GM18870 (cell line): ENCODE measurements at regions not wholly inside any gene's neighbourhood (a gene's known extent, or its start where the extent isn't known, plus 50 kb on each side); places are given as distances from the start of the nearest gene placed in this dataset.

ENCODE experiments used
- ATAC-seq: cut with Tn5 transposase; IDR thresholded peaks from one replicate; pipeline ENCODE4 v1.9.1; 2021; ENCODE audit warnings: moderate library complexity; ENCODE audit not compliant: unreplicated experiment

DNA sequence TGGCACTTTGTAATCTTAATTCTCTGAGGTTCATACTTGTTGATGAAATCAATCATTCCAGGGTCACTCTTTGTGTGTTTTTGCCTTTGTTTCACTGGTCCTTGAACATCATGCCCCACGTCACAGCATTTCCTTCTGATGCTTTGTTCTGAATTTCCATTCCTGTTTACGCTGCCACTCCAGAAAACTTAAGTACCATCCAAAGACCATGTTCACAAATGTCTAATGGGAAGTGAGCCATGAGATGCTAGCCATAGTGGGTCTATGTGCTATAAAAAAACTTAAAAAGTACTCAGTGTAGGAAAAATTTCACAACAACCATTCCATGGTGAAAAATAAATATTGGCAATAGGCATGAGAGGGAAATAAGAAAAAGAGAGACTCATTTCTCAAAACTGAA lies 232.0 kb downstream of the IBTK start:
- ATAC-seq: no peak

- ATAC-seq: no peak
Measured at GRCh38 chr6:82015043-82015442, 232.5 kb downstream of the IBTK start.

- ATAC-seq: no peak
Measured at GRCh38 chr6:82013561-82014530, 233.7 kb downstream of the IBTK start.

DNA sequence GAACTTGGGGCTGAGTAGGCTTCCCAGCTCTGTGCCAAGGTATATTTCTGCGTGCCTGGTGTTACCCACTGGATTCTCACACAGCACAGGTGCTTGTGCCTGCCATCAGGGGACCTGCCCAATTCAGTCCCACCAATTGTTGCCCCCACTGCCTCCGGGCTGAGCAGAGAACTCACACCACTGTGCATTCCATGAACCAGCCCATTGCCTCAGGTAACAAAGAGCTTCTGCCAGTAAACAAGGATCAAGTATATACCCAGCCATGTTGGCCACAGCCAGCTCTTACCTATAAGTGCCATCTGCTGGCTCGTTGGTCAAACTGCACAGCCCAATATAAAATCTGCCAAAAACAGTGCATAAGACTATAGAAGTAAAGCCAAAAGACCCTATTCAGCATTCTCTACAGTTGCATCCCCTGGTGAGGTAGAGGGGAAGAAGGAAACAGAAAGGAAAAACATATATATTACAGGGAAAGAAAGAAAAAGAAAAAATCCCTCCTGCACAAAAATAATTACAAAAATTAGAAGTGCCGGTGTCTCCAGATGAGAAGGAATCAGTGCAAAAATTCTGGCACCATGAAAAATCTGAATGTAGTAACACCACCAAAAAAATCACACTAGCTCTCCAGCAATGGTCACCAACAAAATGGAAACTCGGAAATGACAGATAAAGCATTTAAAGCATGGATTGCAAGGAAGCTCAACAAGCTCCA lies 241.4 kb downstream of the IBTK start:
- peak; percentile 92 for ATAC-seq

- ATAC-seq: no peak
Measured at GRCh38 chr6:82000551-82000950, 247.0 kb downstream of the IBTK start.

- no peak for ATAC-seq
Measured at GRCh38 chr6:81999826-82000225, 247.3 kb upstream of the TENT5A start.

GRCh38 chr6:81999270-81999669 lies 246.8 kb upstream of the TENT5A start:
- no peak for ATAC-seq

- no peak for ATAC-seq
Measured at GRCh38 chr6:81998432-81998831, 246.0 kb upstream of the TENT5A start.

GRCh38 chr6:81997090-81997926 lies 244.8 kb upstream of the TENT5A start:
- peak; percentile 85 for ATAC-seq

- peak; percentile 51 for ATAC-seq
Measured at GRCh38 chr6:81996414-81996813, 243.9 kb upstream of the TENT5A start.

DNA sequence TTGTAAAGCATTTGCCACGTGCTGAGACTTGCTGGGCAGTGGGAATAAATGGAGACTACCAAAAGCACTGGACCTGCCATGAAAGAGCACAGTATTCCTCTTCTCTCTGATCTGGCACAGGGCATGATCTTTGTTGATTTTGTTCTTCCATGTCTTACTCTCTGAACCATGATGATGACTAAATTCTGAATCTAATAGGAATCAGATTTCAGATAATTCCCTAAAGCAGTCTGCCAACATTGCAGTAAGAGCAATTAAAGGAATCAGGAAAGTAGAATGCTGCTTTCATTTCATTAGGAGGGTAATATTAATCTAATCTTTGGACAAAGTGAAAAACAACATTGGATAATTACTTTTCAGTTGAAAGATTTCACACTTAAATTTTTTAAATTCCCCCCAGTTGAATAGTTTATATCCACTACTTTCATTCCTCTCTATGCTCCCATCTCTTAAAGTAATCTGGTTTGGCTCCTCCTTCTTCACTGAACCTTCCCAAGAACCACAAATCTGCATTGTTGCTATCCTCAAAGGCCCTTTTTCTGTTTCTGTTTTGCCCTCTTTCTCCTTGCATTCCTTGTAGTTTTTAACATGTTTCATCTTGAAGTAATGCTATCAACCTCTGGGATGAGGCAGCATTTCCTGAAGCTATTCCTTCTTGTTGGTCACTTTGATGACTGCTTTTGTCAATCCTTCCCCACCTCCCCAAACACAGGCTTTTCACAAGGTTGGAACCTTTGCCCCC lies 243.2 kb upstream of the TENT5A start:
- ATAC-seq: no peak

GRCh38 chr6:81988871-81989270 lies 236.4 kb upstream of the TENT5A start:
- ATAC-seq: no peak

DNA sequence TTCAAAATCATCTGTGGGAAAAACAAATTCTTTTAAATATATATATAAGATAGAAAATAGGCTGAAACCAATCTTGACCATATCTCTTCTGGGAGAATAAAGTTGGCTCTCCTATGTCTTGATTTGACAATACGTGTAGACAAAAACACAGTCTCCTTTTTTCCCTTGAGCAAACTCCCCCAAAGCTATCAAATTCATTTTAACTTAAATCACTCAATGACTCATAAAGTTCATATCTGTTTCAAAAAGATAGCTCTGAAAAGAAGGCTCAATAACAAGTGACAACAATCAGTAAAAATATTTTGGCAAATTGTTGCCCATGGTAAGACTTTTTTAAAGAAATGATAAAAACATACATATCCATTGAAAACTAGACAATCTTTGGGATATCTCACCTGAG lies 236.0 kb upstream of the TENT5A start:
- no peak for ATAC-seq

DNA sequence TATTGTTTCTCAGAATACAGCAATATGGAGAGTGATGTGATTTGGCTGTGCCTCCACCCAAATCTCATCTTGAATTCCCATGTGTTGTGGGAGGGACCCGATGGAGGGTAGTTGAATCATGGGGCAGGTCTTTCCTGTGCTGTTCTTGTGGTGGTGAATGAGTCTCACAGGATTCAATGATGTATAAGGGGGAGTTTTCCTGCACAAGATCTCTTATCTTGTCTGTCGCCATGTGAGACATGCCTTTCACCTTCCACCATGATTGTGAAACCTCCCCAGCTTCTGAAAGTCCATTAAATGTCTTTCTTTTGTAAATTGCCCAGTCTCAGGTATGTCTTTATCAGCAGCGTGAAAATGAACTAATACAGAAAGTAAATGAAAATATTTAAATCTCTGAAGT lies 234.8 kb upstream of the TENT5A start:
- ATAC-seq: no peak

GRCh38 chr6:81985191-81985590 lies 232.7 kb upstream of the TENT5A start:
- no peak for ATAC-seq

- peak; percentile 51 for ATAC-seq
Measured at GRCh38 chr6:81984599-81984998, 232.1 kb upstream of the TENT5A start.

GRCh38 chr6:81981812-81982211 lies 229.3 kb upstream of the TENT5A start:
- ATAC-seq: peak; percentile 63

- no peak for ATAC-seq
Measured at GRCh38 chr6:81979767-81980166, 227.3 kb upstream of the TENT5A start.

GRCh38 chr6:81979329-81979728 lies 226.8 kb upstream of the TENT5A start:
- no peak for ATAC-seq

GRCh38 chr6:81978230-81978629 lies 225.7 kb upstream of the TENT5A start:
- no peak for ATAC-seq
